GM19372 (cell line): ENCODE measurements at regions not wholly inside any gene's neighbourhood (a gene's known extent, or its start where the extent isn't known, plus 50 kb on each side); places are given as distances from the start of the nearest gene placed in this dataset.

Source experiments
- ATAC-seq: cut with Tn5 transposase; IDR thresholded peaks from one replicate; pipeline ENCODE4 v1.9.1; 2021; ENCODE audit warnings: mild to moderate bottlenecking, low read depth, moderate library complexity; ENCODE audit not compliant: unreplicated experiment

GRCh38 chr2:173841110-173841509, 124.1 kb downstream of the SP3 start:
- ATAC-seq: no peak

- no peak for ATAC-seq
Measured at GRCh38 chr2:173843526-173843925, 121.6 kb downstream of the SP3 start.

- ATAC-seq: no peak
Measured at GRCh38 chr2:173851141-173851641, 114.0 kb downstream of the SP3 start.

GRCh38 chr2:173854141-173854540, 111.0 kb downstream of the SP3 start:
- no peak for ATAC-seq

GRCh38 chr2:173854840-173855239, 110.3 kb downstream of the SP3 start:
- no peak for ATAC-seq

- ATAC-seq: no peak
Measured at GRCh38 chr2:173855661-173856060, 109.5 kb downstream of the SP3 start.
